OCI-LY7 (cell line): ENCODE measurements at regions not wholly inside any gene's neighbourhood (a gene's known extent, or its start where the extent isn't known, plus 50 kb on each side); places are given as distances from the start of the nearest gene placed in this dataset.

Experiments
- BruUV-seq: library from RNA; stranded (reverse); fragments of 400-500 nt; replicated peaks from 2 replicates; lab custom pipeline; 2021; lab: Mats Ljungman, UMichigan
- CTCF ChIA-PET: fragments of 300-600 bp; sonication (Branson Sonifier 250); formaldehyde crosslinking; loops from one replicate; lab custom pipeline; 2022; ENCODE audit warnings: antibody characterized with exemption; ENCODE audit not compliant: unreplicated experiment; lab: Charles Lee
- POLR2A ChIA-PET: fragments of 300-600 bp; sonication (Branson Sonifier 250); formaldehyde crosslinking; loops from one replicate; lab custom pipeline; 2022; ENCODE audit warnings: antibody characterized with exemption; lab: Charles Lee
- DNase-seq: peaks from one replicate; pipeline ENCODE4 v3.0.0-alpha.2; 2015; ENCODE audit warnings: low spot score
- H2AFZ ChIP-seq: fragments of 200-600 bp; sonication (generic), shearing (Covaris generic); 2 replicates; pipeline ENCODE4 v1.6.1; 2014; ENCODE audit warnings: mild to moderate bottlenecking, antibody characterized with exemption, low read length, moderate library complexity
- H3K27ac ChIP-seq: fragments of 200-600 bp; sonication (generic); 2 replicates; pipeline ENCODE4 v1.5.1; 2014; ENCODE audit warnings: mixed run types, low read depth, mild to moderate bottlenecking, moderate library complexity, low read length, inconsistent platforms; ENCODE audit not compliant: poor library complexity, severe bottlenecking
- H3K36me3 ChIP-seq: fragments of 200-600 bp; sonication (generic); 2 replicates; pipeline ENCODE4 v1.6.1; 2014; ENCODE audit warnings: mild to moderate bottlenecking, antibody characterized with exemption, low read length, moderate library complexity, mixed read lengths; ENCODE audit not compliant: insufficient read depth
- H3K4me1 ChIP-seq: fragments of 200-600 bp; sonication (generic); 2 replicates; pipeline ENCODE4 v1.5.1; 2014; ENCODE audit warnings: mild to moderate bottlenecking, low read length; ENCODE audit not compliant: insufficient read depth, poor library complexity, severe bottlenecking
- H3K4me2 ChIP-seq: fragments of 200-600 bp; sonication (generic); 2 replicates; pipeline ENCODE4 v1.6.1; 2014; ENCODE audit warnings: mild to moderate bottlenecking, low read length
- H3K4me3 ChIP-seq: fragments of 200-600 bp; sonication (generic); 2 replicates; pipeline ENCODE4 v1.5.1; 2014; ENCODE audit warnings: mild to moderate bottlenecking, low read depth, low read length; ENCODE audit not compliant: poor library complexity, severe bottlenecking
- H3K79me2 ChIP-seq: fragments of 200-600 bp; sonication (generic); 2 replicates; pipeline ENCODE4 v1.6.1; 2016; ENCODE audit warnings: low read depth, mild to moderate bottlenecking, low read length, moderate library complexity, mixed read lengths; ENCODE audit not compliant: insufficient read depth
- H3K9me2 ChIP-seq: fragments of 200-600 bp; sonication (generic); 2 replicates; pipeline ENCODE4 v1.6.1; 2016; ENCODE audit warnings: mild to moderate bottlenecking, low read length, mixed read lengths; ENCODE audit not compliant: insufficient read depth
- H3K9me3 ChIP-seq: fragments of 200-600 bp; sonication (generic); 2 replicates; pipeline ENCODE4 v1.6.1; 2014; ENCODE audit warnings: mild to moderate bottlenecking, mixed run types, low read length, mixed read lengths
- H4K20me1 ChIP-seq: fragments of 200-600 bp; sonication (generic); 2 replicates; pipeline ENCODE4 v1.6.1; 2014; ENCODE audit warnings: mild to moderate bottlenecking, antibody characterized with exemption, low read length, moderate library complexity, mixed read lengths; ENCODE audit not compliant: insufficient read depth
- CTCF ChIP-seq: fragments of 200-600 bp; sonication (generic); conservative IDR thresholded peaks from 2 replicates; pipeline ENCODE4 v1.5.1; 2014; ENCODE audit warnings: mild to moderate bottlenecking, antibody characterized with exemption, low read length, moderate library complexity, mixed read lengths
- EZH2phosphoT487 ChIP-seq: fragments of 200-600 bp; sonication (generic); IDR thresholded peaks from 2 replicates; pipeline ENCODE4 v1.6.1; 2018; ENCODE audit warnings: low read depth, borderline replicate concordance, mild to moderate bottlenecking, mixed run types, antibody characterized with exemption, low read length, moderate library complexity, mixed read lengths
- intact Hi-C: fragments of 100-400 bp; cut with micrococcal nuclease; formaldehyde crosslinking; loops from one replicate; pipeline ENCODE4 v1.10.0; 2022; ENCODE audit not compliant: unreplicated experiment

DNA sequence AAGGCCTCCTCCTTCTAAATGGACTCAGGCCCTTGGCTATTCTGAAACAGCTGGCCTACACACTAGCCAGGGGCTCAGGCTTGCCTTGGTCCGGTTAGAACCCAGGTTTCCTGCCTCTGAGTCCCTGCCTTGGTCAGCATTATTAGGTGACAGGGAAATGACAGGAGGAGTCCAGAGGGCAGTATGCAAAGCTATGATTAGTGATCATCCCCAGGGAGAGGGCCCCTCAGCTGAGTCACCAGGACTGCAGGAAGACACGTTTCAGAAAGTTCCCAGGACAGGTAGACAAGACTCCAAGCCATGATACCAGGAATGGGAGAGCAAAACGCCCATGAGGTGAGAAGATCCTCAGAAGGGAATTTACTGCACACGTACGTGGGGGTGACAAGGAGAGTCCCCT, 301.1 kb upstream of the COBL start:
- no TSS peak for BruUV-seq
- H2AFZ ChIP-seq = no peak overlapping the region

DNA sequence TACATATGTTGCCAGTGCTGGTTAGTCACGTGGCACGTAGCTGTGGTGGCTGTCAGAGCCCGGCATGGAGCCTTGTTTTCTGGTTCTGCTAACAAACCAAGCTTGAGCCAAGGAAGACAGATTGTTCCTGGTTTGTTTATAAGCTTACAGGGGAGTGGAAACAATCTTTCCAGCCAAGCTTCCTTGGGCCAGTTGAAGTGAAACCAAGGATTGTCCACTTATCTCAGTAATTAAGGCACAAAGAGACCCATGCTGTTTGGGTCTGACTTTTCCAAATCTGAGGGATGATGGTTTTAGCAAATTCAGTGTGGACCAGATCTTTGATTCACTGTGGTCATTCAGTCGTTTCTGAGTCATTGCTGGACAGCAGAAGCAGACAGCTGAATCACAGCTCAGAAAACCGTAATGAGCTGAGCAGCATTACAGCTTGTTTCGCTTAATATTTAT, 297.3 kb upstream of the COBL start:
- no peak overlapping the region for H3K4me2 ChIP-seq
- intact Hi-C loops = no loop called here
- CTCF ChIA-PET = no interaction called here
- H2AFZ ChIP-seq = no peak overlapping the region
- no TSS peak for BruUV-seq
- H3K36me3 ChIP-seq = no peaks in the 10 kb centered on the region
- H3K9me2 ChIP-seq = no peaks in the 10 kb centered on the region
- TF ChIP-seq EZH2phosphoT487 = no peak
- TF ChIP-seq CTCF = no peak
- no peak overlapping the region for H3K27ac ChIP-seq
- H4K20me1 ChIP-seq = no peaks in the 10 kb centered on the region
- DNase-seq = no peak
- POLR2A ChIA-PET = no interaction called here
- no peaks in the 10 kb centered on the region for H3K79me2 ChIP-seq
- no peaks in the 10 kb centered on the region for H3K9me3 ChIP-seq
- no peak overlapping the region for H3K4me3 ChIP-seq
- no peaks in the 10 kb centered on the region for H3K4me1 ChIP-seq

More for the DNA sequence above, 301.1 kb upstream of the COBL start:
- no peak overlapping the region for H3K27ac ChIP-seq
- H3K79me2 ChIP-seq = no peaks in the 10 kb centered on the region
- intact Hi-C loops = no loop called here
- TF ChIP-seq EZH2phosphoT487 (no peak), CTCF (no peak)
- H4K20me1 ChIP-seq = no peaks in the 10 kb centered on the region
- ChIA-PET CTCF (no interaction called here), POLR2A (no interaction called here)
- DNase-seq = no peak
- H3K9me3 ChIP-seq = no peaks in the 10 kb centered on the region
- H3K9me2 ChIP-seq = no peaks in the 10 kb centered on the region
- H3K4me2 ChIP-seq = no peak overlapping the region
- no peaks in the 10 kb centered on the region for H3K4me1 ChIP-seq
- no peak overlapping the region for H3K4me3 ChIP-seq
- H3K36me3 ChIP-seq = no peaks in the 10 kb centered on the region

GRCh38 chr7:51611937-51612336, 295.3 kb upstream of the COBL start:
- H3K36me3 ChIP-seq = no peaks in the 10 kb centered on the region
- TF ChIP-seq EZH2phosphoT487 = no peak
- no peak for TF ChIP-seq CTCF
- no peaks in the 10 kb centered on the region for H3K9me3 ChIP-seq
- no TSS peak for BruUV-seq
- no peaks in the 10 kb centered on the region for H4K20me1 ChIP-seq
- H3K4me2 ChIP-seq = no peak overlapping the region
- CTCF ChIA-PET = no interaction called here
- no peak overlapping the region for H3K27ac ChIP-seq
- H3K4me1 ChIP-seq = no peaks in the 10 kb centered on the region
- no peaks in the 10 kb centered on the region for H3K9me2 ChIP-seq
- POLR2A ChIA-PET = interaction anchor here (0.6 kb wide), 1 partner anchor 514 kb away, joined by 4 read pairs; no protein-coding TSS in a partner anchor
- intact Hi-C loops = no loop called here
- DNase-seq = no peak
- no peaks in the 10 kb centered on the region for H3K79me2 ChIP-seq
- no peak overlapping the region for H3K4me3 ChIP-seq
- no peak overlapping the region for H2AFZ ChIP-seq
